GM19328 (cell line): ENCODE measurements at regions not wholly inside any gene's neighbourhood (a gene's known extent, or its start where the extent isn't known, plus 50 kb on each side); places are given as distances from the start of the nearest gene placed in this dataset.
"Not testable (repeated sequence)": the region's sequence is repeated elsewhere in the genome, so short reads cannot be mapped to it uniquely, and the experiment has no call there.

Experiments used
- ATAC-seq: cut with Tn5 transposase; IDR thresholded peaks from one replicate; pipeline ENCODE4 v1.9.1; 2021; ENCODE audit warnings: mild to moderate bottlenecking, moderate library complexity; ENCODE audit not compliant: unreplicated experiment

DNA sequence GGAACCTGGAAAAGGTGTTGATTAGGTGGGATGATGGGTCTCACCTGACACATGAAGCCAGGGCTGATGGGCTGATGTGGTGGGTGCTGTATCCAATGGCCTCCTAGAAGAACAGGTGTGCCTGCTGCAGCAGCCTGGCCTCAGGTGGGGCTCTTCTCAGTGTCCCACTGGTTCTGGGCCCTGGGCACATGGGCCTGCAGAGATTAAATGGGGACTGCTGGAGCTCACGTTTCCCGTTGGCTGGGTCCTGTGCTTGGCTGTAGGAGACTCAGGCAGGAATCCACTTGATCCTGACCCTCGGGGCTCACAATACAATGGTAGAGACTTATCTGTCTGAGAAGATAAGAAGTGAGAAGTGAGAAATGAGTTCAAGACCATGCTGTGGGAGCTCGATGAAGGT is 170.9 kb downstream of the KCNS3 start:
- no peak for ATAC-seq

DNA sequence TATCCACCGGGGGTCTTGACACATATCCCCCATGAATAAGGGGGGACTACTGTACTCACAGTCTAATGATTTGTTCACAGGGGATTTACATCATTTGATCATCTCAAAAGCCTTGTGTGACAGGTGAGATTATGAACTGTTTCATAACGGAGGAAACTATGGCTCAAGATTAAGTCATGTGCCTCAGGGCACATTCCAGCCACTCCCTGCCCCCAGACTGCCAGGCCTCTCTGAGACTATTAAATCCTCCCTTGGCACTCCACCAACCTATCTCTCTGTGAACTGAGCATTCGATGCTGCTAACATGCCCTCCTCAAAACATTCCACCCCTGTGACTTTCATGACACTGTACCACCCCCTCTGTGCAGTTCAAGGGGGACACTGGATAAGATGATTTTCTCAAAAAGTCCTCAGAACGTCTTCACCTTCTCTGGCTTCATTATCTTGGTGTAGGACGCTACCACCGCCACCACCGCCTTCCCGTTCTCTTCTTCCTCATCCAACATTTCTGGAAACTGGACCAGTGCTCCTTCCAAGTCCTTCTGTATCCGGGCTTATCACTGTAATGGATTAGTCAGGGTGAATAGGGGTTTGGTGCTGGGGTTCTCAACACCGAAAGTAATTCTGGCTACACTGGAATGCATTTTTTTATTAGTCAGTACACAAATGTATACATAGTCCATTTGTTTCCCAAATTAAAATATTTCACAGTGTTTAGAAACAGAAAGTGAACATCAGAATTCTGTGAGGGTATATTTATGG is 169.6 kb downstream of the KCNS3 start:
- no peak for ATAC-seq

DNA sequence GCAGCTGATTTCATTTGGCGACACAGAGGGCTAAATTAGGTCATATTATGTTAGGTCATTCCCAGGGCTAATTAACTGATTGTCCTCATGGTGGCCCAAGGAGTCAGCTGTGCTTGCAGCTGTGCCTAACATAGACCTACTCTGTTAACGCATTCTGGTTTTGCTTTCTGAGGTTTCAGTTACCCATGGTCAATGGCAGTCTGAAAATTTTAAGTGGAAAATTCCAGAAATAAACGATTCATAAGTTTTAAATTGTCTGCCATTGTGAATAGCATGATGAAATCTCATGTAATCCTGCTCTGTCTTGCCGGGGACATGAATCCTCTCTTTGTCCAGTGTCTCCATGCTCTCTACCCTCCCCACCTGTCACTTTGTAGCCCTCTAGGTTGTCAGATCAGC is 168.7 kb downstream of the KCNS3 start:
- no peak for ATAC-seq

DNA sequence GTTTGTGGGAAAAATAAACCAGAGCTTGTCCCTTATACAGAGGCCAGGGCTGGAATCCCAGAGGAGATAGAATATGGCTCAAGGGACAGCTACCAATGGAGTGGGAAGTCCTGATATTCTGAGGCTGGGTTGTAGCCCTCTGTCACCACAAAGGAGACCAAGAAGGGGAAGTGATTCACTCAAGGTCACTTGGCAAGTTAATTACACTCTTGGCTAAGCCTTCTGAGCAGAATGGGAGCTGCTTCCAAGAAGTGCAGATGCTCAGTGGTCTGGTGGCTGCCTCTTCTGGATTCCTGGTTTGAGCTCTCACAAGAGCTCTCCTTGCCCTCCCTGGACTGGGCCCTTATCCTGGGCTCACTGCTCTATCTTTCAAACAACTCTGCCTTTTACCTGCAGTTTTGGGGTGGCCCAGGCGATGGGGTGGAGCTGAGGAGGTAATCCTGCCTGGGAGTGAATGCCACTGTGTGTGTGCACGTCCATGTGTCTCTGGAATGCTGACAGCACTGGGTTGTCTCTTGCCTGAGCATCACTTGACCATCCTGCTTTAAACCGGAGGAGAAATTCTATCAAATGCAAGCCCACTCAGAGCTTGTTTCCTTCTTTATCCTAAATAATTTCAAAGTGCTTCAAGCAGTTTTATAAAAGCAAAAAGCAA is 168.2 kb downstream of the KCNS3 start:
- no peak for ATAC-seq

DNA sequence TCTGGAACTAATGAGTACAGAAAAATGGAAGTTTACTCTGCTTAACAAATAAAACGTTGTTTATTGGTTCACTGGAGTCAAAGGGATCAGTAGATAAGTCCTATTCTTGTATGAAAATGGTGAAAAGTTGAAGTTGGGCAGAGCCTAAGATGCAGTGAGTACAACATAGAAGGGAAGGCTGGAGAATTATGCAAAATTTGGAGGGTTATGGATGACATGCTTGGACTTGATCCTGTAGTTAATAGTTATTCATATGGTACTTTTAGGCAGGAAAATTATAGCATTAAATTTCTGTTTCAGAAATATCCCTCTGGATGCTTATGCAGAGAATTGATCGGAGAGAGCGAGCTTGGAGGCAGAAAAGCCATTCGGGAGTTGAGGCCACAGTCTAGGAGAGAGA is 167.6 kb downstream of the KCNS3 start:
- no peak for ATAC-seq

- no peak for ATAC-seq
Observed at GRCh38 chr2:18045230-18045629, 166.8 kb downstream of the KCNS3 start.

GRCh38 chr2:18017381-18017780 is 138.9 kb downstream of the KCNS3 start:
- ATAC-seq: not testable (repeated sequence)

- ATAC-seq: no peak
Observed at GRCh38 chr2:18009891-18010290, 131.4 kb downstream of the KCNS3 start.

- no peak for ATAC-seq
Observed at GRCh38 chr2:18005411-18005810, 126.9 kb downstream of the KCNS3 start.

- ATAC-seq: no peak
Observed at GRCh38 chr2:18001671-18002070, 123.2 kb downstream of the KCNS3 start.

DNA sequence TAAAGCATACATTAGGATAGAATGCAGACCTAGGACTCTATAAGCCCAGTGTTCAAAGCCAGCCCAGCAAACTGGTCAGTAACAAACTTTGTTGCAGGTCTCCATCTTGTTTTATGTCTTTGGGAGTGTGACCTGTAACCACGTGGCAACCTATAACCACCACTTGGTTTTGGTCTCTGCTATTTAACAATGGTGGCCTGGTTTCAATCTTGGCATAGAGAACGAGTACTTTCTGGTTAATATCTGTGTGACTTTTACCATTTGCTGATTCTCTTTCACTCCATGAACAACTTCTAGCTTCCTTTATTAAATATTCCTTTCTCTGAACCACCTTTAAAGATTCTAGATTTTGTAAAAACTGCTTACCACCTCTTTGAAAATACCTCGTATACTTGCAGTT is 118.5 kb downstream of the KCNS3 start:
- no peak for ATAC-seq

DNA sequence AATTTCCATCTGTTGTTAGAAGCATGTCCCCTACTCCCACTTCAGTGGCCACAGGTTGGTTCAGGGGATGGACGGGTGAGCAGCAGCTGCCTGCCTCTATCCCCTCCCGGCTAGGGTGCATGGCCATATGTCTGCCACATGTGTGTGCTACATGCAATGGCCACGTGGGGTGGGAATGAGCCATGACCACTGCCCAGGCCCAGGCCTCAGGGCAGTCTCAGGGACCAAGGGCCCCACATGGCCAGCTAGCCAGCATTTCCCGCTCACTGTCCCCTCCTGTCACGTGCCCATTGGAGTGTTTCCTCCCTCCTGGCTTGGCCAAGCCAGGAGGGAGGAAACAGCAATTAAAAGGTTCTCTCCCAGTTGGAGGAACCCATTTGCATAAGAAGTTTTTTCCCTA is 117.1 kb downstream of the KCNS3 start:
- ATAC-seq: no peak
